Heart right ventricle (tissue), 16 donors: ENCODE measurements at regions not wholly inside any gene's neighbourhood (a gene's known extent, or its start where the extent isn't known, plus 50 kb on each side); places are given as distances from the start of the nearest gene placed in this dataset.

Experiments
- ATAC-seq, 8 donors: fragments of 200-7000 bp; cut with Tn5 transposase; one replicate each; pipeline ENCODE4 v1.9.1; 2020; ENCODE audit warnings: mild to moderate bottlenecking in 8 of 8, moderate library complexity in 8 of 8, moderate number of reproducible peaks in 1 of 8
- DNase-seq, 2 donors: peaks; one replicate each; pipeline ENCODE4 v3.0.0-alpha.2; 2020
- H3K27ac ChIP-seq, 10 donors: fragments of 200-600 bp; sonication (generic) in 2 of 10; one replicate each; pipeline versions ENCODE4 v1.5.0 to v1.8.0; 2020 to 2022; ENCODE audit warnings: mild to moderate bottlenecking in 3 of 10
- H3K27me3 ChIP-seq, 7 donors: fragments of 200-600 bp; one replicate each; pipeline ENCODE4 v1.8.0; 2021 to 2022; ENCODE audit warnings: mild to moderate bottlenecking in 2 of 7
- H3K36me3 ChIP-seq, 9 donors: fragments of 200-600 bp; sonication (generic) in 1 of 9; one replicate each; pipeline versions ENCODE4 v1.5.0 to v1.8.0; 2020 to 2022; ENCODE audit warnings: mild to moderate bottlenecking in 2 of 9
- H3K4me1 ChIP-seq, 9 donors: fragments of 200-600 bp; sonication (generic) in 1 of 9; one replicate each; pipeline versions ENCODE4 v1.5.0 to v1.8.0; 2020 to 2022; ENCODE audit warnings: mild to moderate bottlenecking in 4 of 9
- H3K4me3 ChIP-seq, 10 donors: fragments of 200-600 bp; sonication (generic) in 2 of 10; one replicate each; pipeline versions ENCODE4 v1.5.0 to v1.8.0; 2020 to 2022; ENCODE audit warnings: mild to moderate bottlenecking in 7 of 10, moderate library complexity in 2 of 10
- H3K9me3 ChIP-seq, 11 donors: fragments of 200-600 bp in 10 of 11; sonication (generic) in 2 of 11; one replicate each; pipeline versions ENCODE4 v1.5.0 to v1.8.0; 2013 to 2022; ENCODE audit warnings: mild to moderate bottlenecking in 2 of 11, control low read depth in 1 of 11, moderate library complexity in 1 of 11
- CTCF ChIP-seq, 9 donors: fragments of 200-600 bp; sonication (generic) in 2 of 9; IDR thresholded peaks; one replicate each; pipeline versions ENCODE4 v1.5.0 to v1.8.0; 2021 to 2022; ENCODE audit warnings: antibody characterized with exemption in 9 of 9, mild to moderate bottlenecking in 5 of 9, moderate library complexity in 1 of 9
- WGBS, 2 donors: extraction: QIAGEN DNeasy Blood & Tissue Kit; methylation state at CpG; one replicate each; pipeline ENCODE4 v1.1.7; 2013; ENCODE audit warnings: inconsistent platforms in 1 of 2; 5-methylcytosine and 5-hydroxymethylcytosine counted together
- intact Hi-C, 10 donors: fragments of 100-400 bp; cut with DNase I; formaldehyde crosslinking; loops; one replicate each; pipeline versions ENCODE4 v1.11.1 to v1.14.2; 2022
- donor health status: Arrhythmogenic right ventricular cardiomyopathy.
- donor health status: ischemic (EF 13 %, LVEDD 7.1; RV severe dilation, severe dysfunction).
- donor health status: healthy with polysubstance abuse.
- donor health status: DM: no; HTN: yes; CAD: no.
- donor health status: DM: no; HTN: no; CAD: no.
- donor health status: ischemic (EF 25% LVEDD 6.9; RV normal size, moderate dysfunction).
- donor health status: ischemic (EF 25% LVEDD 5.7; RV mildly dilated, moderate dysfunction).
- donor health status: healthy.
- donor health status: DM: yes; HTN: yes; CAD: no.
- donor health status: Ischemic cardiomyopathy.
- donor health status: ischemic (EF 35%, LVEDD 5.7; RV mildly dilated, moderate dysfunction).
- donor health status: nonischemic (EF 11% LVEDD 7.7; RV severe dilation, severe dysfunction).
- donor health status: DM: yes; HTN: yes; CAD: no.
- donor health status: PGD.
- donor health status: ischemic (EF 29% LVEDD 5.4; RV normal size, mild dysfunction).
- donor health status: nonischemic (EF 23%, LVEDD 6.1; RV moderate dilation, normal function).

- no peak for ATAC-seq
- H3K27me3 ChIP-seq: no peaks in the 10 kb centered on the region
- H3K4me1 ChIP-seq: no peaks in the 10 kb centered on the region
- peaks cover 0 to 42% (median 4%) of the 10 kb centered on the region in 9 donors for H3K36me3 ChIP-seq
- no peak overlapping the region for H3K27ac ChIP-seq
- 91 to 95% methylated on average over 4 of the region's 4 CpGs for WGBS, 2 donors
- peaks cover 0 to 22% (median 17%) of the 10 kb centered on the region in 11 donors for H3K9me3 ChIP-seq
- no peak for TF ChIP-seq CTCF (IDR thresholded peaks at IDR 0.05)
- intact Hi-C loops: no loop called here
- no peak overlapping the region for H3K4me3 ChIP-seq
- no peak for DNase-seq
These were observed 68.4 kb downstream of the ZZZ3 start for GRCh38 chr1:77614037-77614436.
